WI38 (cell line): ENCODE measurements at regions not wholly inside any gene's neighbourhood (a gene's known extent, or its start where the extent isn't known, plus 50 kb on each side); places are given as distances from the start of the nearest gene placed in this dataset.

Experiments used
- H3K4me3 ChIP-seq: 2 replicates; pipeline ENCODE4 v1.5.1; 2011; ENCODE audit warnings: low read depth, mild to moderate bottlenecking, control low read depth, low read length
- CTCF ChIP-seq: IDR thresholded peaks from 2 replicates; pipeline ENCODE4 v1.5.1; 2012; ENCODE audit warnings: low read depth, mild to moderate bottlenecking, control low read depth, low read length

DNA sequence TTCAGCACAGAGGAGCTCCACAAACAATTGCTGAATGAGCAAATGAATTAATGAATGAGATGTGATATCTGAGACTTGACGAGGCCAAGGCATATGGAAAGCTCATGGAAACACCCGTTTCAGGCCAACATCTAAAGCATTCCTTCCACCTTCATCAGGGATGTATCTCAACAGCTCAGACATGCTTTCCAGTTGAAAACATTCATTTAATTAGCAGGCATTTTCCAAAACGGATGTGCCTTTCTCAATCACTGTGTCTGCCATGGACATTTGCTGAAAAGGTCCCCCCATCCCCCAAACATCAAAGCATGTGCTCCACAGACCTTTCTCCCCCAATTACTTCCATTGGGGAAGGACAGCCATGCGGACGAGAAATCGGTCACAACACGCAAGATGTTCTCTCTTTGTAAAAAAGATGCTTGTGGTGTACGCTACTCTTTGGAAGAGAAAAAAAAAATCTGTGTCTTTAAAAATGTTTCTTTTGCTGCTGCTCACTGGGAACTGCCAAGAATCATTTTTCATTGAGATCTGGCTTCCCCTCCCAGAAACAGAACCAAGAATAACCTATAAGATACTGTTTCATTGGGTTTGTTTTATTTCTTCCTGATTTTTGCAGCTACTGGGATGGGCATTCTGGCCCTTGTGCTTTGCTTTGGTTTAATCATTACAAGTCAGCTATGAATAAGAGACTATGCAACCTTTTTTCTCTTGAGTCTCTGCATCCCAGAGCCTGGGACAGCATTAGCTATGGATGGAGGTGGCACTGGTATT is 528.2 kb downstream of the MED13L start:
- TF ChIP-seq CTCF: no peak
- no peak overlapping the region for H3K4me3 ChIP-seq

GRCh38 chr12:115740586-115741155 is 536.8 kb downstream of the MED13L start:
- no peak overlapping the region for H3K4me3 ChIP-seq
- TF ChIP-seq CTCF: no peak

DNA sequence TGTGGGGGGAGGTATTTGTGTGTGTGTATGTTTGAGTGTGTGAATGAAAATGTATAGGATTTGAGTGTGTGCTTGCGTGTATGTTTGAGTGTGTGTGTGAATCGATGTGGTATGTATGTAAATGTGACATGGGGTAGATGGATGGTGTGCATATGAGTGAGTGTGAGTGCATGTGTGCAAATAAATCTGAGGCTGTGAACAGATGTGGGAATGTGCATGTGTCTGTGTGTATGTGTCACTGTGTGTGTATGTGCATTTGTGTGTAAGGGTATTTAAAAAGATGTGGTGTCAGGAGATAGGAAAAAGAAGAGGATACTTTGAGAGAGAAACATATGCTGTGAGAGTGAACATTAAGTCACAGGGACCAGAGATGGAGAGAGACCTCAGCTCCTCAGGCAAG is 539.6 kb downstream of the MED13L start:
- no peak overlapping the region for H3K4me3 ChIP-seq
- no peak for TF ChIP-seq CTCF

DNA sequence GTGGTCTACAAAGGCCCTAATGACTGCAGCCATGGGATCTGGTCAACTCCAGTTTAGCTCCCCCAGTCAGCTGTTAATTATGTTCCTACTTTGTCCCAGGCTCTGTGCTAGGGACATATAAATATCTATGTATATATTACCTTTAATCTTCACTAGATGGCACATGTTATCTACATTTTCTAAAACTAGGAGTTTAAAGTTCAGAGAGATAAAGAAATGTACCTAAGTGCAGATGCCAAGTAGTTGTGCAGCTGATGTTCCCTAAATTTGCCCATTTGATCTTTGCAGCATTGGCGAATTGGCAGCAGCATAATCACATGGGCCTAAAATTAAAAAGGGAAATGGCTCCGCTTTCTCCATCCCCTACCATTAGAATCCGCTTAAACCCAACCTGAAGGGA is 541.1 kb downstream of the MED13L start:
- TF ChIP-seq CTCF: no peak
- no peak overlapping the region for H3K4me3 ChIP-seq

- TF ChIP-seq CTCF: no peak
- H3K4me3 ChIP-seq: no peak overlapping the region
Observed at GRCh38 chr12:115730975-115731541, 546.4 kb downstream of the MED13L start.

GRCh38 chr12:115726691-115727090 is 550.8 kb downstream of the MED13L start:
- TF ChIP-seq CTCF: no peak
- H3K4me3 ChIP-seq: no peak overlapping the region

DNA sequence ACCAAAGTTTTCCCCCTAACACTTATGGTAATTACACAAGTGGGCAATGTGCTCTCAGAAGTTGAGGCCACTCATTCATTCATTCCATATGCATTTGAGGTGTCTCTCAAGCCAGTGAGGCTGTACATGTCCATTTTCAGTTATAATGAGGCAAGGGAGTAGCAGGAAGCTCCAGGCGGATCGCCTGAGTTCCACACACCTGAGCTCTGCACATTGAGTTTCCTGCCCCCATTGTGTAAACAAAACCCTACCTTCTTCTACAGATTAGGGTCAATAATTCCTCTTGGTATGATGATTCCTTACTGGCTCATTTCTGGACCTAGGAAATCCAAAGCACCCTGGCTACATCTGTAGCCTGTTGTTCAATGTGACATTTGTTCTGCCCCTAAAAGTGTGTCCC is 555.3 kb downstream of the MED13L start:
- no peak overlapping the region for H3K4me3 ChIP-seq

More for the DNA sequence above, 555.3 kb downstream of the MED13L start:
- TF ChIP-seq CTCF: no peak
